Lower leg skin (tissue), 3 donors: ENCODE measurements at regions not wholly inside any gene's neighbourhood (a gene's known extent, or its start where the extent isn't known, plus 50 kb on each side); places are given as distances from the start of the nearest gene placed in this dataset.

Experiments
- POLR2A ChIP-seq, 2 donors: fragments of 450-650 bp; IDR thresholded peaks; one replicate each; pipeline ENCODE4 v1.6.1; 2016 to 2017; ENCODE audit warnings: antibody characterized with exemption in 2 of 2, mild to moderate bottlenecking in 1 of 2, moderate library complexity in 1 of 2
- TF ChIP-seq, protein P1 (sequence below), 3 donors: fragments of 450-650 bp; IDR thresholded peaks; one replicate each; pipeline ENCODE4 v1.5.1; 2016; ENCODE audit warnings: antibody characterized with exemption in 3 of 3, mild to moderate bottlenecking in 3 of 3, moderate library complexity in 2 of 3

DNA sequence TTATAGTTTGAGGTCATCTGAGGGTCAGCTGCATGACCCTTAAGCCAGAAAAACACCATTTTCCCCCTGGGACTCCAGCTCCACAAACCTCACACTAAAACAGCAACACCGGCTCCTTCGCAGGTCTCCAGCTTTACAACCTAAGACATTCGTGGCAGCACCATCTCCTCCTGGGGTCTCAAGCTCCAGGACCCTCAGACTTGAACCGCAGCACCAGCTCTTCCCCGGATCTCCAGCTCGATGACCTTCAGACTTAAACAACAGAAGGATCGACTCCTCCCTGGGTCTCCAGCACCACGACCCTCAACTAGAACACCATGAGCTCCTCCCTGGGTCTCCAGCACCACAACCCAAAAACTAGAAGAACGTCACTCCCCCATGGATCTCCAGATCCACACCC is 233.7 kb upstream of the CNTN6 start:
- TF ChIP-seq POLR2A (IDR thresholded peaks at IDR 0.05), result no peak
- TF ChIP-seq, protein P1, sequence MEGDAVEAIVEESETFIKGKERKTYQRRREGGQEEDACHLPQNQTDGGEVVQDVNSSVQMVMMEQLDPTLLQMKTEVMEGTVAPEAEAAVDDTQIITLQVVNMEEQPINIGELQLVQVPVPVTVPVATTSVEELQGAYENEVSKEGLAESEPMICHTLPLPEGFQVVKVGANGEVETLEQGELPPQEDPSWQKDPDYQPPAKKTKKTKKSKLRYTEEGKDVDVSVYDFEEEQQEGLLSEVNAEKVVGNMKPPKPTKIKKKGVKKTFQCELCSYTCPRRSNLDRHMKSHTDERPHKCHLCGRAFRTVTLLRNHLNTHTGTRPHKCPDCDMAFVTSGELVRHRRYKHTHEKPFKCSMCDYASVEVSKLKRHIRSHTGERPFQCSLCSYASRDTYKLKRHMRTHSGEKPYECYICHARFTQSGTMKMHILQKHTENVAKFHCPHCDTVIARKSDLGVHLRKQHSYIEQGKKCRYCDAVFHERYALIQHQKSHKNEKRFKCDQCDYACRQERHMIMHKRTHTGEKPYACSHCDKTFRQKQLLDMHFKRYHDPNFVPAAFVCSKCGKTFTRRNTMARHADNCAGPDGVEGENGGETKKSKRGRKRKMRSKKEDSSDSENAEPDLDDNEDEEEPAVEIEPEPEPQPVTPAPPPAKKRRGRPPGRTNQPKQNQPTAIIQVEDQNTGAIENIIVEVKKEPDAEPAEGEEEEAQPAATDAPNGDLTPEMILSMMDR (IDR thresholded peaks at IDR 0.05), result no peak
